ENCODE measurements at regions not wholly inside any gene's neighbourhood (a gene's known extent, or its start where the extent isn't known, plus 50 kb on each side); places are given as distances from the start of the nearest gene placed in this dataset.

GRCh38 chr6:137743493-137743892 is 123.6 kb upstream of the TNFAIP3 start:
- H2AFZ ChIP-seq (ENCODE audit: control insufficient read depth, low read depth, low read length), result no peak overlapping the region
- H4K20me1 ChIP-seq (ENCODE audit: control insufficient read depth, insufficient read depth), result no peaks in the 10 kb centered on the region
- intact Hi-C loops (cut with micrococcal nuclease; ENCODE audit: unreplicated experiment), result no loop called here
- no peak for TF ChIP-seq SIX5 (IDR thresholded peaks at IDR 0.05; ENCODE audit: low read depth, low read length, severe bottlenecking)
- TF ChIP-seq CEBPZ (IDR thresholded peaks at IDR 0.05; ENCODE audit: low read depth, low read length), result no peak
- TF ChIP-seq STAT3 (IDR thresholded peaks at IDR 0.05; ENCODE audit: low read depth, low read length), result no peak
- TF ChIP-seq SMAD1 (IDR thresholded peaks at IDR 0.05; ENCODE audit: low read depth, partially characterized antibody), result no peak
- TF ChIP-seq SMAD5 (IDR thresholded peaks at IDR 0.05; ENCODE audit: low read depth), result no peak
- TF ChIP-seq YY1 (IDR thresholded peaks at IDR 0.05; ENCODE audit: low read depth, low read length), result no peak
- TF ChIP-seq CREM (IDR thresholded peaks at IDR 0.05; ENCODE audit: low read depth), result no peak
- TF ChIP-seq SIN3A (IDR thresholded peaks at IDR 0.05; ENCODE audit: low read depth, low read length), result no peak
- no peak for TF ChIP-seq PKNOX1 (IDR thresholded peaks at IDR 0.05)
- no peak for TF ChIP-seq RELB (IDR thresholded peaks at IDR 0.05; ENCODE audit: low read depth)
- TF ChIP-seq TCF7 (IDR thresholded peaks at IDR 0.05; ENCODE audit: borderline replicate concordance), result no peak
- TF ChIP-seq CBFB (IDR thresholded peaks at IDR 0.05; ENCODE audit: low read depth), result no peak
- 100% methylated on average over 4 of the region's 4 CpGs for WGBS (ENCODE audit: insufficient coverage, insufficient replicate concordance, low lambda C conversion rate, missing lambda C conversion rate)
- H3K79me2 ChIP-seq (ENCODE audit: control insufficient read depth, insufficient read depth, low read length), result no peaks in the 10 kb centered on the region
- no peaks in the 10 kb centered on the region for H3K27me3 ChIP-seq (replicated peaks in 1 of 2; ENCODE audit: control insufficient read depth in 2 of 2, insufficient read depth in 2 of 2, low read length in 1 of 2)
- SMC1A ChIA-PET (ENCODE audit: uncharacterized antibody, unreplicated experiment), result interaction anchor here (0.9 to 5.3 kb wide), 9 partner anchors 10 to 118 kb away, joined by 3 to 31 read pairs (median 7); no protein-coding TSS in a partner anchor
- peaks cover 34% of the 10 kb centered on the region for H3K4me1 ChIP-seq (ENCODE audit: control insufficient read depth, insufficient read depth, low read length)
- no peak overlapping the region for H3K27ac ChIP-seq (ENCODE audit: control insufficient read depth, insufficient read depth)
- RAD21 ChIA-PET (ENCODE audit: unreplicated experiment), result interaction anchor here (0.7 kb wide), 1 partner anchor 35 kb away, joined by 3 read pairs; no protein-coding TSS in a partner anchor
- H3K4me2 ChIP-seq (ENCODE audit: control insufficient read depth, insufficient read depth), result no peak overlapping the region
- BruUV-seq (replicated peaks), result no TSS peak
- POLR2A ChIA-PET, result interaction anchor here (0.7 to 2.6 kb wide), 4 partner anchors 10 to 77 kb away, joined by 3 to 13 read pairs (median 4); no protein-coding TSS in a partner anchor
- FAIRE-seq, result no peak
- no peak overlapping the region for H3K9ac ChIP-seq (ENCODE audit: control insufficient read depth, insufficient read depth, low read length)
- H3K9me3 ChIP-seq (replicated peaks; ENCODE audit: control insufficient read depth, insufficient read depth, low read length), result no peaks in the 10 kb centered on the region; the same call in 2 of the 3 replicates
- no peak for ATAC-seq
- DNase-seq (ENCODE audit: low read depth, low spot score), result no peak
- CTCF ChIA-PET, result interaction anchor here (1.0 to 2.7 kb wide), 4 partner anchors 35 to 201 kb away, joined by 3 to 12 read pairs (median 6); no protein-coding TSS in a partner anchor
- no peak overlapping the region for H3K4me3 ChIP-seq
- in situ Hi-C loops (cut with MboI), result no loop called here
- no peaks in the 10 kb centered on the region for H3K36me3 ChIP-seq (ENCODE audit: control insufficient read depth in 2 of 2, insufficient read depth in 2 of 2, low read length in 1 of 2)
